ENCODE measurements at regions not wholly inside any gene's neighbourhood (a gene's known extent, or its start where the extent isn't known, plus 50 kb on each side); places are given as distances from the start of the nearest gene placed in this dataset.

DNA sequence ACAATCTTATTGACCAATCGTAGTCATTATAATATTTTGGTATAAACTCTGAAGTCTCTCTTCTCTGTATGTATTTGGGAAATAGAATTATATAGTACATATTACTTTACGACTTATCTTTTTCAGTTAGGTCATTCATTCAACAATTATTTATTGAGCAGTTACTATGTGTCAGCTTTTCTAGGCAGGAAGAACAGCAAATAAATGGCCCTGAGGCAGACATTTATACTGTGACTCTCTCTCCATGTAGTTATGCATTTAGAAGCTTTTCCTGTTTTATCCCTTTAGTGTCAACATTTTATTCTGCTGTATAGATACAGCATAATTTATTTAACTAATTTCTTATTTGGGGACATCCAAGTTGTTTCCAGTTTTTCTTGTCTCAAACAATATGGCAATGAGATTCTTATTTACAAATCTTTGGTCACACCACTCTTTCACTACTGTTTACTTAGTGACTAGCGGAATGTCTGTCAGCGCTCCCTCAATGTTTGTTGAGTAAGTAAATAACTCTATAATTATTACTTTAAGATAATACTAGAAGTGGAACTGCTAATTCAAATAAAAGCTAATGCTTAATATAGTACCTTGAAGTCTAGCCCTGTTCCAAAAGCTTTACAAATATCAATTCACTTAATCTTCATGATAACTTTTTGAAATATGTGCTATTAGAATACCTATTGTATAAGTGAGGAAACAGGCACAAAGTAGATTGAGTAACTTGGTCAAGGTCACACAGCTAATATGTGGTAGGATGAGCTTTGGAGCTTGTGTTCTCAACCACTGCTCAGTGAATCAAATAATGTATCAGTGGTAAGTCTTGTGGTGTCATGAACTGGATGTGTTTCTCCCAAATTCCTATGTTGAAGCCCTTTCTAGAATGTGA, 465.6 kb downstream of the SIPA1L2 start:
- no peak overlapping the region for H3K4me2 ChIP-seq (ENCODE audit: insufficient read depth, low read length)
- no peaks in the 10 kb centered on the region for H3K79me2 ChIP-seq (ENCODE audit: control insufficient read depth, insufficient read depth, low read length)
- H3K4me1 ChIP-seq (ENCODE audit: control insufficient read depth, extremely low read depth, insufficient read depth, low read length): no peaks in the 10 kb centered on the region
- TF ChIP-seq MAX (IDR thresholded peaks at IDR 0.05; ENCODE audit: insufficient read depth, insufficient read length) (no peak), EZH2 (IDR thresholded peaks at IDR 0.05; ENCODE audit: borderline replicate concordance, low read depth, low read length, severe bottlenecking) (no peak), POLR2AphosphoS5 (IDR thresholded peaks at IDR 0.05; ENCODE audit: insufficient read depth, low read depth, low read length) (no peak), JUN (IDR thresholded peaks at IDR 0.05; ENCODE audit: borderline replicate concordance, insufficient read depth, insufficient read length, low read depth) (no peak), GATA2 (IDR thresholded peaks at IDR 0.05; ENCODE audit: insufficient read depth, insufficient read length, low read depth, low read length) (no peak), FOS (IDR thresholded peaks at IDR 0.05; ENCODE audit: borderline replicate concordance, insufficient read depth, low read length) (no peak), MYC (IDR thresholded peaks at IDR 0.05; ENCODE audit: low read depth, low read length) (no peak), POLR2A (IDR thresholded peaks at IDR 0.05; ENCODE audit: low read depth, low read length) (no peak)
- TF ChIP-seq, protein P1, sequence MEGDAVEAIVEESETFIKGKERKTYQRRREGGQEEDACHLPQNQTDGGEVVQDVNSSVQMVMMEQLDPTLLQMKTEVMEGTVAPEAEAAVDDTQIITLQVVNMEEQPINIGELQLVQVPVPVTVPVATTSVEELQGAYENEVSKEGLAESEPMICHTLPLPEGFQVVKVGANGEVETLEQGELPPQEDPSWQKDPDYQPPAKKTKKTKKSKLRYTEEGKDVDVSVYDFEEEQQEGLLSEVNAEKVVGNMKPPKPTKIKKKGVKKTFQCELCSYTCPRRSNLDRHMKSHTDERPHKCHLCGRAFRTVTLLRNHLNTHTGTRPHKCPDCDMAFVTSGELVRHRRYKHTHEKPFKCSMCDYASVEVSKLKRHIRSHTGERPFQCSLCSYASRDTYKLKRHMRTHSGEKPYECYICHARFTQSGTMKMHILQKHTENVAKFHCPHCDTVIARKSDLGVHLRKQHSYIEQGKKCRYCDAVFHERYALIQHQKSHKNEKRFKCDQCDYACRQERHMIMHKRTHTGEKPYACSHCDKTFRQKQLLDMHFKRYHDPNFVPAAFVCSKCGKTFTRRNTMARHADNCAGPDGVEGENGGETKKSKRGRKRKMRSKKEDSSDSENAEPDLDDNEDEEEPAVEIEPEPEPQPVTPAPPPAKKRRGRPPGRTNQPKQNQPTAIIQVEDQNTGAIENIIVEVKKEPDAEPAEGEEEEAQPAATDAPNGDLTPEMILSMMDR (IDR thresholded peaks at IDR 0.05; ENCODE audit: extremely low read depth in 1 of 2, insufficient read depth in 1 of 2, low read depth in 1 of 2, low read length in 2 of 2): no peak
- no peaks in the 10 kb centered on the region for H3K36me3 ChIP-seq (ENCODE audit: control insufficient read depth in 2 of 2, extremely low read depth in 1 of 2, insufficient read depth in 2 of 2, low read length in 2 of 2)
- H3K9me1 ChIP-seq (replicated peaks; ENCODE audit: control insufficient read depth, extremely low read depth, insufficient read depth, low read length): no peaks in the 10 kb centered on the region
- intact Hi-C loops (cut with micrococcal nuclease): no loop called here
- POLR2A ChIA-PET: no interaction called here
- no peaks in the 10 kb centered on the region for H4K20me1 ChIP-seq (replicated peaks; ENCODE audit: control insufficient read depth, extremely low read depth, insufficient read depth, low read length)
- DNase-seq (ENCODE audit: low read depth, low spot score) (no peak), FAIRE-seq (no peak)
- no peaks in the 10 kb centered on the region for H3K27me3 ChIP-seq (ENCODE audit: control insufficient read depth in 2 of 2, insufficient read depth in 2 of 2, low read length in 2 of 2)
- H3K27ac ChIP-seq (ENCODE audit: insufficient read depth, low read depth, low read length): no peak overlapping the region
- dilution Hi-C loops (cut with MboI; ENCODE audit: extremely low pct_ligation_motif_present, low sequenced_read_pairs): no loop called here
- no peak overlapping the region for H3K9ac ChIP-seq (replicated peaks; ENCODE audit: extremely low read depth, insufficient read depth, low read length)
- no peak overlapping the region for H2AFZ ChIP-seq (ENCODE audit: low read depth, low read length)
- CTCF ChIA-PET: no interaction called here
- no TSS peak for BruUV-seq (replicated peaks)
- H3K4me3 ChIP-seq (replicated peaks in 1 of 3; ENCODE audit: insufficient read depth in 1 of 3, low read depth in 1 of 3, low read length in 3 of 3): no peak overlapping the region
- no peaks in the 10 kb centered on the region for H3K9me3 ChIP-seq (replicated peaks; ENCODE audit: control insufficient read depth, insufficient read depth, low read length)

Data from endothelial cell of umbilical vein (primary cell).